Mucosa of stomach (tissue), 1 donor: ENCODE measurements at regions not wholly inside any gene's neighbourhood (a gene's known extent, or its start where the extent isn't known, plus 50 kb on each side); places are given as distances from the start of the nearest gene placed in this dataset.

Experiments
- H3K27me3 ChIP-seq: one replicate; pipeline ENCODE4 v1.7.0; 2013; ENCODE audit warnings: mild to moderate bottlenecking, low read length; ENCODE audit not compliant: control insufficient read depth, insufficient read depth
- H3K36me3 ChIP-seq: one replicate; pipeline ENCODE4 v1.7.0; 2013; ENCODE audit warnings: low read length; ENCODE audit not compliant: control insufficient read depth, insufficient read depth
- H3K4me1 ChIP-seq: one replicate; pipeline ENCODE4 v1.7.0; 2013; ENCODE audit warnings: mild to moderate bottlenecking, low read length; ENCODE audit not compliant: control insufficient read depth, insufficient read depth
- H3K4me3 ChIP-seq: one replicate; pipeline ENCODE4 v1.7.0; 2013; ENCODE audit warnings: low read length
- H3K9ac ChIP-seq: one replicate; pipeline ENCODE4 v1.7.0; 2013; ENCODE audit warnings: mild to moderate bottlenecking, low read length, moderate library complexity
- H3K9me3 ChIP-seq: one replicate; pipeline ENCODE4 v1.7.0; 2013; ENCODE audit warnings: mild to moderate bottlenecking, low read length, moderate library complexity; ENCODE audit not compliant: control insufficient read depth
- donor health status: Pancreatic carcinoma.

DNA sequence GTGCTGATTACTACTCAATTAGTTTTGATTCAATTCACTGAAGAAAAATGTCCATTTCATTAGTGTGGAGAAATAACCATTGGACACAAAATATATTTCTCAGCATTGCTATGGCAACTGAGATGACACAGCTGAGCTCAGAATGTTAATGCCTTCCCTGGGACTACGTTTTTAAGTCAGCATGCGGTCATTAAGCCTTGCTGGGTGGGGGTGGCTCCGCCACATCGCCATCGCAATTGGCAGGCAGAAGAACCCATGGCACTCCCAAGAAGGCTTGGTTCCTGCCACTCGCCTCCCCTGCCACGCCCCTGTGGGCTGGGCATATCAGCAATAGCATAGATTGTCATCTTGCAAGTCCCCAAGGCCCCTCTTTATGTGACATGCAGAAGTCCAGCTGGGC, 256.7 kb upstream of the CAMK1G start:
- Histone ChIP-seq H3K27me3 (no peaks in the 10 kb centered on the region), H3K9me3 (no peaks in the 10 kb centered on the region), H3K4me1 (no peaks in the 10 kb centered on the region), H3K36me3 (no peaks in the 10 kb centered on the region), H3K4me3 (no peak overlapping the region), H3K9ac (no peak overlapping the region)

DNA sequence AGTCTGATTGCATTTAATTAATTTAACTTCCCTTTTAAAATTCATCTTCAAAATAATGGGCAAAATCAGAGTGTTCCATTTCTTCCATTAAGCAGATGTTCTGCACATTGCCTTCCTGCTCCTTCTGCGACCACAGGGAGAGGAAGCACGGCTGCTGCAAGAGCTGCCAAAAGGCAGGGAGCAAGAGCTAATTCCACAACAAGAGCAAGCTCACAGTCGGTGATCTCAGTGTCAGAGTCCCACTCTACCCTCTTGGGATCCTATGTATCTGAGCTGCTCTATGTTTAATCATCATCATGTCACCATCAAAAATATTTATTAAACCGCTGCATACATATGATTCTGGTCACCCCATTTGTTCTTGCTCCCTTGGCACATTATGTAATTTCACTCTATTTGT, 255.3 kb upstream of the CAMK1G start:
- Histone ChIP-seq H3K9ac (no peak overlapping the region), H3K9me3 (no peaks in the 10 kb centered on the region), H3K36me3 (no peaks in the 10 kb centered on the region), H3K27me3 (no peaks in the 10 kb centered on the region), H3K4me1 (no peaks in the 10 kb centered on the region), H3K4me3 (no peak overlapping the region)

DNA sequence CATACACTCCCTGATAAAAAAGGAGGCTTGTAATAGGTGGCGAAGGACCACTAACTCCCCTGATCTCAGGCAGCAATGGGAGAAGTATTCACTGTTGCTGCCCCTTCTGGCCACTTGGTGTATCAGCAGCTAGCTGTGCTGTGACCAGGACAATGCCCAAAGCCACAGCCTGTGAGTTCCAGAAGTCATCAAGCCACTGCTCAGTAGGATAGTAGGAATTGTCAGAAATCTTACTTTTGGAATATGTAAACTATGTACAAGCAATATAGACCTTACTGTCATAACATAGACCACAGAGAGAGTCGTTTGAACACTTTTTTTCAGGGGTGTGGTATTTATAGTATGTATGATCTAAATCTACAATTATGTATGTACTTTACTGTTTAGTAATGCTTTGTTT, 248.3 kb upstream of the CAMK1G start:
- Histone ChIP-seq H3K9ac (no peak overlapping the region), H3K4me3 (no peak overlapping the region), H3K9me3 (no peaks in the 10 kb centered on the region), H3K27me3 (no peaks in the 10 kb centered on the region), H3K36me3 (no peaks in the 10 kb centered on the region), H3K4me1 (no peaks in the 10 kb centered on the region)

DNA sequence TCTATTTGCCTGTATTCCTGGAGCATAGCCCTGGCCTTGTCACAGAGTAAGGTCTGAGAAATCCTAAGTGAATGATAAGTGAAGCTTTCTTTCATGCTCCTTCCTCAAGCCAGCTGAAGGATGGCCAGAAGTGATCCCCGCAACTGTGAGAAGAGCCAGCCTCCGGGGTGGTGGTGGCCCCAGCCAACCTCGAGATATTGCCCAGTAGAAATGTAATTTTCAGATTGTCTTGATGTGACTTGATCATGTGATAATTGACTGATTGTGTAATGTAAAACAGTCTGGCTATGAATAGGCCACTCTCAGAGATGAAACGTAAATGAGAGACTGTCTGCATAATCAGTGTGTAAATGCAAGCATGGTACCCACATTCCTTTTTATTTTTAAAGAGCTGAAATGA, 242.4 kb upstream of the CAMK1G start:
- H3K9me3 ChIP-seq: no peaks in the 10 kb centered on the region
- H3K4me1 ChIP-seq: no peaks in the 10 kb centered on the region
- H3K27me3 ChIP-seq: peaks cover 11% of the 10 kb centered on the region
- H3K4me3 ChIP-seq: no peak overlapping the region
- H3K36me3 ChIP-seq: no peaks in the 10 kb centered on the region
- H3K9ac ChIP-seq: no peak overlapping the region

DNA sequence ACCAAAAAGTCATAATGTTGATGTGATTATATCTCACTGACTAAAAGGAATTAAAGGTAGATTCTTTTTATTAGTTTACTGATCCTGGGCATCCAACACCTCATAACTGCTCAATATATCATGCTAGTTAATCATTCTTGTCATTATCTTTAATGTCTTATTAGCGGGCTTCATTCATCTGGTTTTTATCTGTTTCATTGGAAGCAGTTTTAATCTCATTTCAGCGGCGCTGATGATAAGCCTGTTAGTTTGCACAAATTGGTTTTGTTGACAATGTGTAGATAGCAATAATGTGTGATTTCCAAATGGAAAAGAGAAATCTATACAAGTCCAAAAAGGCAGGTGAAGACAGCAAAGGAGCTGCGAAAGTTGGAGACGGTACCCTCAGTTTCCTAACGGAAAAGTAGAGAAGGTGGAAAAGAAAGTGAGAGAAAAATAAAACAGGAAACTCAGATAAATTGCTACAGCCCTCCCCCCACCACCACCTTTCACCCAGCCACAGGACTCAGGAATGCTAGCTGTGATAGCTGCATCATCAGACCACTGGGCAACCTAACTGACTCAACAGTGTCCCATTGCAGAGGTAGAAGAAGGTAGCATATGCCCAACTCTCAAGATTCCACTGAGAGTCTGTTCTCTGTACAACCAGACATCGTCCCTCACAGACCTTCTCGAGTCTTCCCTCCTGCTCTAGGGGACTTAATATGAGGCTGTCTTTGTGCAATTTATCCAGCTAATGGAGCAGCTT, 241.7 kb upstream of the CAMK1G start:
- no peak overlapping the region for H3K4me3 ChIP-seq
- H3K4me1 ChIP-seq: no peaks in the 10 kb centered on the region
- H3K27me3 ChIP-seq: peaks cover 11% of the 10 kb centered on the region
- no peak overlapping the region for H3K9ac ChIP-seq
- no peaks in the 10 kb centered on the region for H3K9me3 ChIP-seq
- no peaks in the 10 kb centered on the region for H3K36me3 ChIP-seq

GRCh38 chr1:209342441-209343175, 240.9 kb upstream of the CAMK1G start:
- Histone ChIP-seq H3K4me3 (no peak overlapping the region), H3K4me1 (no peaks in the 10 kb centered on the region), H3K9ac (no peak overlapping the region), H3K27me3 (peaks cover 11% of the 10 kb centered on the region), H3K36me3 (no peaks in the 10 kb centered on the region), H3K9me3 (no peaks in the 10 kb centered on the region)

GRCh38 chr1:209343511-209343910, 240.0 kb upstream of the CAMK1G start:
- Histone ChIP-seq H3K9ac (no peak overlapping the region), H3K4me3 (no peak overlapping the region), H3K27me3 (peaks cover 11% of the 10 kb centered on the region), H3K4me1 (no peaks in the 10 kb centered on the region), H3K36me3 (no peaks in the 10 kb centered on the region), H3K9me3 (no peaks in the 10 kb centered on the region)

DNA sequence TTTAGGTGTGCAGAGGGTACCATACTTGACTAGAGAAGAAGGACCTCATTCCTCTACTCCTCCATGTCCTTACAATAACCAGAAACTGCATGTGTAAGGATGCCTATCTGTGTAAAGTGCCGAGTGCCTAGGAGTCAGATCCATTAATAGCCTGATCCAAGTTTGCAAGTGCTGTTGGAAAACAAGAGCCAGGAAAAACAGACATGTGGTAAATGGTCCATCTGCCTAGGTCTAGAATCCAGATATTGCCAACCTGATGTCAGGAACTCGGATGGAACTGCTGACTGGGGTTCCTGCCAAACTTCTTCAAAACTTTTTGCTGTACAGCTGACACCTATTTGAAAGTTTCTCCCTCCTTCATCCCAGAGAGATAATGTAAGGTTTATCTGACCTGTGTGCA, 239.4 kb upstream of the CAMK1G start:
- H3K4me3 ChIP-seq: no peak overlapping the region
- H3K4me1 ChIP-seq: no peaks in the 10 kb centered on the region
- peaks cover 14% of the 10 kb centered on the region for H3K27me3 ChIP-seq
- H3K9me3 ChIP-seq: no peaks in the 10 kb centered on the region
- H3K36me3 ChIP-seq: no peaks in the 10 kb centered on the region
- no peak overlapping the region for H3K9ac ChIP-seq

- no peaks in the 10 kb centered on the region for H3K4me1 ChIP-seq
- no peak overlapping the region for H3K9ac ChIP-seq
- no peaks in the 10 kb centered on the region for H3K9me3 ChIP-seq
- peaks cover 3% of the 10 kb centered on the region for H3K27me3 ChIP-seq
- H3K36me3 ChIP-seq: no peaks in the 10 kb centered on the region
- H3K4me3 ChIP-seq: no peak overlapping the region
These were observed 233.9 kb upstream of the CAMK1G start for GRCh38 chr1:209349363-209350308.

DNA sequence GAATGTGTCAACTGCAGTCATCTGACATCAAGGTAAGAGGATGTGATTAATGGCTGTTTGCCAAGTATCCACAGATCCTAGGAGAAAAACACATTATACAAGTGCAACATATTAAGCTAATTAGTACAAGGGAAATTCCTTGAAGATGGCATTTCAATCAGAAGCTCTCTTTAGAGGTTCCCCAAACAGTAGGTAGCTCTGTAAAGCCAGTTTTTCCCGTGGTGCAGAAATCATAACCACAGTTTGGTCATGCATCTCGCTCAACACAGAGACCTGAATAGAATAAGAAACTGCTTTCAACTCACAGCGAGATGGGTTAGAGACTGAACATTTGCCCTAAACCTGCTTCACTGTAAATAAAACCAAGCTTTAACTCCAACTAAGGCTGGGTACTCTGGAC, 230.5 kb upstream of the CAMK1G start:
- Histone ChIP-seq H3K27me3 (peaks cover 3% of the 10 kb centered on the region), H3K9me3 (no peaks in the 10 kb centered on the region), H3K4me1 (no peaks in the 10 kb centered on the region), H3K36me3 (no peaks in the 10 kb centered on the region), H3K9ac (no peak overlapping the region), H3K4me3 (no peak overlapping the region)

DNA sequence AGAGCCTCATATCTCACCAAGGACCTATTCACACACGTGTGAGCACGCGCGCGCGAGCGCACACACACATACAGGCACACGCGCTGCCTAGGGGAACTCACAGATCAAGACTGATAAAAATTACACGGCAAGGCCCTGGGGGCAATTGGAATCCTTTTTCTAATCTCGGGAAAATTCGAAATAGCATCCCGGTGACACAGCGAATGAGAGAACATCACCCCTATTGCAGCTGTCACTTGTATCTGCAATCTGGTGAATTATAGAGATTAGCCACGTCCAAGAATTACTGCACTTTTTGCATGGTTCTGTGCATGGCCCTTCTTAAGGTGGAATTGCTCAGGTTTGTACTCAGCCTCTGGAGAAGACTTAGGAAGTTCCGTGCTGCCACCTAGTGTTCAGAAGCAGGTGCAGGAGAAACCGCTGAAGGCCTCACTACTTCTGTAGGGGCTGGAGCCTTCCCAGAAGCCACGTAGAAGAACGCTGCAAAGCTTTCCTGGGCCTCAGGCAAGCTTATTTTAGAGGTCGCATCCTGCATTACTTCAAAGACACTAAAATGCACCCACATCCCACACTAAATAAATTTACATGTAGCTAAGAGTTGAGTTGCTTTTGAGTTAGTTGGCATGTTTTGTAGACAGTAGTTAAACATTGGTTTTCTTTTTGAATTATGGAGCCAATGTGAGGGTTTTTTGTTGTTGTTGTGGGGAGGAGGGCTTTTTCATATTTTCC, 229.2 kb upstream of the CAMK1G start:
- Histone ChIP-seq H3K27me3 (no peaks in the 10 kb centered on the region), H3K4me3 (no peak overlapping the region), H3K4me1 (no peaks in the 10 kb centered on the region), H3K9ac (no peak overlapping the region), H3K36me3 (no peaks in the 10 kb centered on the region), H3K9me3 (no peaks in the 10 kb centered on the region)
